A549 (cell line): ENCODE measurements at regions not wholly inside any gene's neighbourhood (a gene's known extent, or its start where the extent isn't known, plus 50 kb on each side); places are given as distances from the start of the nearest gene placed in this dataset.

Experiments
- ATAC-seq, 2 experiments: fragments of 200-7000 bp in 1 of 2; fragments of >200 bp in 1 of 2; cut with Nextera tagmentation in 1 of 2; cut with Tn5 transposase in 1 of 2; 3 replicates each; pipeline versions ENCODE4 v1.8.0 to v1.9.1; 2018 to 2020; ENCODE audit warnings: mild to moderate bottlenecking in 1 of 2, moderate library complexity in 1 of 2
- CTCF ChIA-PET: fragments of 300-600 bp; sonication (Branson Sonifier 250); formaldehyde crosslinking; extraction: SDS; loops from one replicate; lab custom pipeline; 2021; ENCODE audit warnings: antibody characterized with exemption, inconsistent platforms; lab: Yijun Ruan, JAX
- POLR2A ChIA-PET: fragments of 350-600 bp; formaldehyde crosslinking; extraction: SDS; loops from one replicate; lab custom pipeline; 2021; ENCODE audit warnings: antibody characterized with exemption, inconsistent platforms; lab: Yijun Ruan, JAX
- DNase-seq, 2 experiments: peaks; one replicate each; pipeline versions ENCODE4 v3.0.0 to v3.0.0-alpha.2; 2011 to 2016; ENCODE audit warnings: low read depth in 1 of 2, low spot score in 1 of 2
- FAIRE-seq: peaks from 2 replicates; lab custom pipeline; 2011; peaks lifted over from hg19 to GRCh38; lab: Jason Lieb, UNC
- H3K27ac ChIP-seq, 2 experiments: fragments of >200 bp; sonication (Bioruptor Twin); formaldehyde crosslinking; 3 replicates each; pipeline ENCODE4 v1.5.1; 2016 to 2017
- H3K4me1 ChIP-seq: fragments of >200 bp; sonication (Bioruptor Twin); formaldehyde crosslinking; 3 replicates; pipeline ENCODE4 v1.6.1; 2016
- H3K4me2 ChIP-seq: fragments of >200 bp; sonication (Bioruptor Twin); formaldehyde crosslinking; 3 replicates; pipeline ENCODE4 v1.6.1; 2016
- H3K4me3 ChIP-seq: fragments of >200 bp; sonication (Bioruptor Twin); formaldehyde crosslinking; 3 replicates; pipeline ENCODE4 v1.5.1; 2016
- H3K9me3 ChIP-seq: fragments of >200 bp; sonication (Bioruptor Twin); formaldehyde crosslinking; 3 replicates; pipeline ENCODE4 v1.6.1; 2016
- BCL3 ChIP-seq: fragments of >200 bp; sonication (Bioruptor Twin); formaldehyde crosslinking; IDR thresholded peaks from 3 replicates; pipeline ENCODE4 v1.6.1; 2016
- BHLHE40 ChIP-seq: IDR thresholded peaks from 2 replicates; pipeline ENCODE4 v1.6.1; 2012; ENCODE audit warnings: low read depth, low read length, inconsistent platforms
- CBX2 ChIP-seq: fragments of 200-600 bp; sonication (generic); IDR thresholded peaks from 2 replicates; pipeline ENCODE4 v1.6.1; 2016; ENCODE audit warnings: low read depth, mild to moderate bottlenecking, borderline replicate concordance
- CEBPB ChIP-seq, 2 experiments: fragments of >200 bp in 1 of 2; sonication (Bioruptor Twin) in 1 of 2; formaldehyde crosslinking in 1 of 2; IDR thresholded peaks; 2 replicates each; pipeline ENCODE4 v1.6.1; 2012 to 2016
- CHD2 ChIP-seq: fragments of 150-350 bp; IDR thresholded peaks from 2 replicates; pipeline ENCODE4 v1.6.1; 2014; ENCODE audit warnings: low read length; ENCODE audit not compliant: partially characterized antibody
- CHD4 ChIP-seq: fragments of 200-600 bp; sonication (generic); IDR thresholded peaks from 2 replicates; pipeline ENCODE4 v1.6.1; 2016; ENCODE audit warnings: antibody characterized with exemption, mild to moderate bottlenecking, borderline replicate concordance
- EHF ChIP-seq: fragments of 250-450 bp; sonication (Bioruptor Pico); IDR thresholded peaks from 2 replicates; pipeline ENCODE4 v1.5.0; 2020; ENCODE audit warnings: mild to moderate bottlenecking
- FOSL2 ChIP-seq, 2 experiments: fragments of 450-650 bp in 1 of 2; fragments of >200 bp in 1 of 2; sonication (Bioruptor Twin) in 1 of 2; formaldehyde crosslinking; IDR thresholded peaks; 2 replicates each; pipeline versions ENCODE4 v1.5.0 to v1.6.1; 2016 to 2020; ENCODE audit warnings: mild to moderate bottlenecking in 1 of 2, moderate library complexity in 1 of 2
- FOXS1 ChIP-seq: fragments of 250-450 bp; sonication (Bioruptor Pico); IDR thresholded peaks from 2 replicates; pipeline ENCODE4 v1.5.0; 2020; ENCODE audit warnings: mild to moderate bottlenecking, moderate library complexity
- GATA3 ChIP-seq: IDR thresholded peaks from 2 replicates; pipeline ENCODE4 v1.6.1; 2012; ENCODE audit warnings: borderline replicate concordance
- MAFK ChIP-seq: fragments of 450-650 bp; IDR thresholded peaks from 2 replicates; pipeline ENCODE4 v1.6.1; 2014; ENCODE audit not compliant: partially characterized antibody
- NR3C1 ChIP-seq: fragments of >200 bp; sonication (Bioruptor Twin); formaldehyde crosslinking; IDR thresholded peaks from 3 replicates; pipeline ENCODE4 v1.6.1; 2017
- PBX3 ChIP-seq: IDR thresholded peaks from 2 replicates; pipeline ENCODE4 v1.6.1; 2012
- PHF8 ChIP-seq: fragments of 200-600 bp; sonication (generic); IDR thresholded peaks from 2 replicates; pipeline ENCODE4 v1.6.1; 2016; ENCODE audit warnings: low read depth, mild to moderate bottlenecking, antibody characterized with exemption, moderate library complexity, borderline replicate concordance
- POLR2A ChIP-seq: IDR thresholded peaks from 2 replicates; pipeline ENCODE4 v1.6.1; 2012; ENCODE audit warnings: mild to moderate bottlenecking, low read length
- POLR2AphosphoS2 ChIP-seq: conservative IDR thresholded peaks from 2 replicates; pipeline ENCODE4 v1.6.1; 2012; ENCODE audit warnings: low read length, improper control_type of control experiment, inconsistent platforms
- RARB ChIP-seq: fragments of 250-450 bp; sonication (Bioruptor Pico); IDR thresholded peaks from 2 replicates; pipeline ENCODE4 v1.8.0; 2021; ENCODE audit warnings: mild to moderate bottlenecking, moderate library complexity
- RCOR1 ChIP-seq: fragments of 150-350 bp; IDR thresholded peaks from 2 replicates; pipeline ENCODE4 v1.6.1; 2014; ENCODE audit warnings: antibody characterized with exemption, low read length, low read depth
- REST ChIP-seq: fragments of 200-600 bp; sonication (generic); IDR thresholded peaks from 2 replicates; pipeline ENCODE4 v1.6.1; 2016; ENCODE audit warnings: antibody characterized with exemption, mild to moderate bottlenecking, moderate library complexity
- TP53 ChIP-seq: fragments of 250-450 bp; sonication (Bioruptor Pico); IDR thresholded peaks from 2 replicates; pipeline ENCODE4 v1.5.0; 2021; ENCODE audit warnings: mild to moderate bottlenecking, moderate library complexity
- ZC3H11A ChIP-seq: fragments of 450-650 bp; IDR thresholded peaks from 2 replicates; pipeline ENCODE4 v1.6.1; 2014; ENCODE audit warnings: antibody characterized with exemption, mild to moderate bottlenecking
- ZNF302 ChIP-seq: fragments of 250-450 bp; sonication (Bioruptor Pico); IDR thresholded peaks from 2 replicates; pipeline ENCODE4 v1.9.0; 2021; ENCODE audit warnings: inconsistent platforms, mild to moderate bottlenecking, moderate library complexity
- WGBS: methylation state at CpG from one replicate; pipeline ENCODE4 v1.1.6; 2017; ENCODE audit errors: missing lambda C conversion rate; 5-methylcytosine and 5-hydroxymethylcytosine counted together

GRCh38 chr12:97643924-97644323 is 181.3 kb downstream of the RMST start:
- no peaks in the 10 kb centered on the region for H3K4me1 ChIP-seq

GRCh38 chr12:97645726-97646125 is 183.1 kb downstream of the RMST start:
- Histone ChIP-seq H3K9me3 (no peaks in the 10 kb centered on the region), H3K4me1 (no peaks in the 10 kb centered on the region), H3K27ac (no peak overlapping the region), H3K4me3 (no peak overlapping the region), H3K4me2 (no peak overlapping the region)
- DNase-seq: no peak
- TF ChIP-seq EHF (CRISPR knock-in tag) (no peak), ZNF302 (no peak)
- 0% methylated on average over 1 of the region's 1 CpG for WGBS
- ATAC-seq: no peak
- ChIA-PET CTCF (no interaction called here), POLR2A (no interaction called here)
- no peak for FAIRE-seq

More at GRCh38 chr12:97643924-97644323, 181.3 kb downstream of the RMST start:
- ChIA-PET POLR2A (no interaction called here), CTCF (no interaction called here)
- TF ChIP-seq RCOR1 (no peak), BHLHE40 (no peak), CBX2 (no peak), ZC3H11A (no peak), POLR2AphosphoS2 (no peak), RARB (CRISPR knock-in tag) (no peak), BCL3 (no peak), GATA3 (no peak), CEBPB (IDR thresholded peaks at IDR 0.05) (no peak), NR3C1 (no peak)
- Histone ChIP-seq H3K4me2 (no peak overlapping the region), H3K9me3 (no peaks in the 10 kb centered on the region), H3K4me3 (no peak overlapping the region), H3K27ac (no peak overlapping the region)
- FAIRE-seq: no peak
- ATAC-seq: no peak
- 76% methylated on average over 7 of the region's 7 CpGs for WGBS
- DNase-seq: no peak

- DNase-seq (no peak), FAIRE-seq (no peak), ATAC-seq (no peak)
- Histone ChIP-seq H3K4me3 (no peak overlapping the region), H3K4me2 (no peak overlapping the region), H3K27ac (no peak overlapping the region), H3K4me1 (no peaks in the 10 kb centered on the region)
- POLR2A ChIA-PET: no interaction called here
- WGBS: 8% methylated on average over 1 of the region's 1 CpG
- no peak for TF ChIP-seq TP53 (CRISPR knock-in tag)
- no peak for TF ChIP-seq FOXS1 (CRISPR knock-in tag)
- TF ChIP-seq CBX2: no peak
- no peak for TF ChIP-seq CHD4
- TF ChIP-seq POLR2A: no peak
- no peak for TF ChIP-seq NR3C1
- no peak for TF ChIP-seq ZC3H11A
- TF ChIP-seq PHF8: no peak
- no peak for TF ChIP-seq CHD2
- TF ChIP-seq PBX3: no peak
- no peak for TF ChIP-seq RARB (CRISPR knock-in tag)
- TF ChIP-seq REST: no peak
- TF ChIP-seq MAFK: no peak
- TF ChIP-seq FOSL2 (IDR thresholded peaks at IDR 0.05): no peak
- no peak for TF ChIP-seq FOSL2 (CRISPR knock-in tag; IDR thresholded peaks at IDR 0.05)
- TF ChIP-seq, all 56 proteins: peak for 0
- CTCF ChIA-PET: no interaction called here
- no peaks in the 10 kb centered on the region for H3K9me3 ChIP-seq
These were observed 184.5 kb downstream of the RMST start for GRCh38 chr12:97647142-97647541.
